MM.1S (cell line): ENCODE measurements at regions not wholly inside any gene's neighbourhood (a gene's known extent, or its start where the extent isn't known, plus 50 kb on each side); places are given as distances from the start of the nearest gene placed in this dataset.

Source experiments
- DNase-seq: peaks from one replicate; pipeline ENCODE4 v3.0.0-alpha.2; 2015
- H2AFZ ChIP-seq: fragments of 300-600 bp; sonication (generic); 2 replicates; pipeline ENCODE4 v1.6.0; 2016; ENCODE audit warnings: antibody characterized with exemption, low read length
- H3F3A ChIP-seq: fragments of 300-600 bp; sonication (generic); 2 replicates; pipeline ENCODE4 v1.6.1; 2016; ENCODE audit warnings: mild to moderate bottlenecking, antibody characterized with exemption, low read length, moderate library complexity, mixed read lengths; ENCODE audit not compliant: insufficient read depth
- H3K27ac ChIP-seq: fragments of 300-600 bp; sonication (generic); 2 replicates; pipeline ENCODE4 v1.5.1; 2016; ENCODE audit warnings: mild to moderate bottlenecking, low read length
- H3K27me3 ChIP-seq: fragments of 300-600 bp; sonication (generic); replicated peaks from 2 replicates; pipeline ENCODE4 v1.6.0; 2016; ENCODE audit warnings: low read length; ENCODE audit not compliant: insufficient read depth
- H3K36me3 ChIP-seq: fragments of 300-600 bp; sonication (generic); replicated peaks from 2 replicates; pipeline ENCODE4 v1.6.1; 2016; ENCODE audit warnings: mild to moderate bottlenecking, low read length, mixed read lengths; ENCODE audit not compliant: insufficient read depth
- H3K4me1 ChIP-seq: fragments of 300-600 bp; sonication (generic); 2 replicates; pipeline ENCODE4 v1.6.1; 2016; ENCODE audit warnings: low read length, mixed read lengths
- H3K4me2 ChIP-seq: fragments of 300-600 bp; sonication (generic); 2 replicates; pipeline ENCODE4 v1.6.0; 2016; ENCODE audit warnings: low read depth, low read length
- H3K4me3 ChIP-seq: fragments of 300-600 bp; sonication (generic); 2 replicates; pipeline ENCODE4 v1.5.1; 2016; ENCODE audit warnings: low read length, mixed read lengths
- H3K79me2 ChIP-seq: fragments of 300-600 bp; sonication (generic); 2 replicates; pipeline ENCODE4 v1.6.1; 2016; ENCODE audit warnings: mixed run types, low read length, mixed read lengths
- H3K9ac ChIP-seq: fragments of 300-600 bp; sonication (generic); 2 replicates; pipeline ENCODE4 v1.6.1; 2016; ENCODE audit warnings: low read length, mixed read lengths
- H3K9me2 ChIP-seq: fragments of 300-600 bp; sonication (generic); replicated peaks from 2 replicates; pipeline ENCODE4 v1.6.1; 2016; ENCODE audit warnings: mild to moderate bottlenecking, low read length, mixed read lengths; ENCODE audit not compliant: insufficient read depth
- H3K9me3 ChIP-seq: fragments of 300-600 bp; sonication (generic); replicated peaks from 2 replicates; pipeline ENCODE4 v1.6.1; 2016; ENCODE audit warnings: mild to moderate bottlenecking, low read length, mixed read lengths; ENCODE audit not compliant: insufficient read depth
- H4K20me1 ChIP-seq: fragments of 300-600 bp; sonication (generic); 2 replicates; pipeline ENCODE4 v1.6.1; 2016; ENCODE audit warnings: mild to moderate bottlenecking, low read length, moderate library complexity, mixed read lengths; ENCODE audit not compliant: insufficient read depth
- CTCF ChIP-seq: fragments of 300-600 bp; sonication (generic); IDR thresholded peaks from 2 replicates; pipeline ENCODE4 v1.5.1; 2016; ENCODE audit warnings: antibody characterized with exemption, low read length, mixed read lengths
- EZH2 ChIP-seq: fragments of 300-600 bp; sonication (generic); optimal IDR thresholded peaks from 2 replicates; pipeline ENCODE3; 2017; ENCODE audit warnings: low read depth, mild to moderate bottlenecking, antibody characterized with exemption, low read length, mixed read lengths
- EZH2phosphoT487 ChIP-seq: fragments of 300-600 bp; sonication (generic); IDR thresholded peaks from 2 replicates; pipeline ENCODE4 v1.6.1; 2018; ENCODE audit warnings: antibody characterized with exemption, low read length

DNA sequence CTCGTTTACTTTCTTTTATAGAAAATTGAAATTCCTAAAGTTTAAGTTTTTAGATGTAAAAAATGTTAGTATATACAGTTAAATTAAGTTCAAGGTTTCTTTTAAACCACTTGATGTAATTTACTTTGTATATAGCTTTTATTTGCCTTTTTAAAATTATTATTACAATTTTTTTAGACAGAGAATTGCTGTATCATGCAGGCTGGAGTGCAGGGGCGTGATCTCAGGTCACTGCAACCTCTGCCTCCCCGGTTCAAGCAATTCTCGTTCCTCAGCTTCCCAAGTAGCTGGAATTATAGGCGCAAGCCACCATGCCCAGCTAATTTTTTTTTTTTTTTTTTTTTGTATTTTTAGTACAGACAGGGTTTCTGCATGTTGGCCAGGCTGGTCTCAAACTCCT is 75.0 kb downstream of the KCNRG start:
- no peak overlapping the region for H3K9ac ChIP-seq
- H3K4me1 ChIP-seq: 0 out of 2 replicates have a peak, but pooled peaks cover 4% of the 10 kb centered on the region
- peaks cover 2% of the 10 kb centered on the region; the same call in 1 of the 2 replicates for H3F3A ChIP-seq
- no peaks in the 10 kb centered on the region for H3K27me3 ChIP-seq
- no peak overlapping the region for H3K4me2 ChIP-seq
- TF ChIP-seq CTCF: no peak
- TF ChIP-seq EZH2: no peak
- no peak for TF ChIP-seq EZH2phosphoT487
- no peak for DNase-seq
- no peaks in the 10 kb centered on the region for H3K9me3 ChIP-seq
- no peak overlapping the region for H2AFZ ChIP-seq
- H3K27ac ChIP-seq: no peak overlapping the region
- peaks cover 73% of the 10 kb centered on the region for H3K79me2 ChIP-seq
- H3K4me3 ChIP-seq: no peak overlapping the region
- H4K20me1 ChIP-seq: no peaks in the 10 kb centered on the region
- H3K36me3 ChIP-seq: no peaks in the 10 kb centered on the region
- no peaks in the 10 kb centered on the region for H3K9me2 ChIP-seq

GRCh38 chr13:50094615-50095293 is 79.5 kb downstream of the KCNRG start:
- H2AFZ ChIP-seq: no peak overlapping the region
- no peaks in the 10 kb centered on the region for H3K9me2 ChIP-seq
- H3K9me3 ChIP-seq: no peaks in the 10 kb centered on the region
- H3K27me3 ChIP-seq: no peaks in the 10 kb centered on the region
- no peak overlapping the region for H3K4me3 ChIP-seq
- DNase-seq: no peak
- H3F3A ChIP-seq: no peaks in the 10 kb centered on the region
- no peak overlapping the region for H3K4me2 ChIP-seq
- H4K20me1 ChIP-seq: no peaks in the 10 kb centered on the region
- no peak for TF ChIP-seq EZH2phosphoT487
- no peak for TF ChIP-seq EZH2
- TF ChIP-seq CTCF: no peak
- no peaks in the 10 kb centered on the region for H3K36me3 ChIP-seq
- H3K4me1 ChIP-seq: 0 out of 2 replicates have a peak, but pooled peaks cover 4% of the 10 kb centered on the region
- peaks cover 75% of the 10 kb centered on the region for H3K79me2 ChIP-seq
- no peak overlapping the region for H3K27ac ChIP-seq
- no peak overlapping the region for H3K9ac ChIP-seq

DNA sequence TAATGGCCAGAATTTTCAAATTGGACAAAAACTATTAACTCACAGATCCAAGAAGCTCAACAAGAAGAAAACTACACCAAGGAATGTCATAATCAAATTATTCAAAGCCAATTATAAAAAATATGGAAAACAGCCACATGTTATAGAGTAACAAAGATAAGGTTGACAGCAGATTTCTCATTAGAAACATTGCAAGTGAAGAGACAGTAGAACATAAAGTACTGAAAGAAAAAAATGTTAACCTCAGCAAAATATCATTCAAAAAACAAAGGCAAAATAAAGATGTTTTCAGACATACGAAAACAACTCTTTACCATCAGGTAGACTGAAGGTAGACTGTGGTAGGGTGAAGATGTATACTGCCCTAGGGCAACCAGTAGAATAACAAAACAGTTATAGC is 83.4 kb downstream of the KCNRG start:
- no peak for DNase-seq
- Histone ChIP-seq H3K4me3 (no peak overlapping the region), H3K9me3 (no peaks in the 10 kb centered on the region), H4K20me1 (no peaks in the 10 kb centered on the region), H3K9me2 (no peaks in the 10 kb centered on the region), H3K4me1 (no peaks in the 10 kb centered on the region), H2AFZ (no peak overlapping the region), H3K79me2 (peaks cover 70% of the 10 kb centered on the region), H3K36me3 (no peaks in the 10 kb centered on the region), H3F3A (no peaks in the 10 kb centered on the region), H3K4me2 (no peak overlapping the region), H3K27ac (no peak overlapping the region), H3K27me3 (no peaks in the 10 kb centered on the region), H3K9ac (no peak overlapping the region)
- TF ChIP-seq CTCF: no peak
